ENCODE measurements at regions not wholly inside any gene's neighbourhood (a gene's known extent, or its start where the extent isn't known, plus 50 kb on each side); places are given as distances from the start of the nearest gene placed in this dataset.

- peak; percentile 66 for DNase-seq
These were observed 156.2 kb downstream of the MELK start for GRCh38 chr9:36728651-36729520.

- no peak for DNase-seq
These were observed 157.2 kb downstream of the MELK start for GRCh38 chr9:36729906-36730305.

DNA sequence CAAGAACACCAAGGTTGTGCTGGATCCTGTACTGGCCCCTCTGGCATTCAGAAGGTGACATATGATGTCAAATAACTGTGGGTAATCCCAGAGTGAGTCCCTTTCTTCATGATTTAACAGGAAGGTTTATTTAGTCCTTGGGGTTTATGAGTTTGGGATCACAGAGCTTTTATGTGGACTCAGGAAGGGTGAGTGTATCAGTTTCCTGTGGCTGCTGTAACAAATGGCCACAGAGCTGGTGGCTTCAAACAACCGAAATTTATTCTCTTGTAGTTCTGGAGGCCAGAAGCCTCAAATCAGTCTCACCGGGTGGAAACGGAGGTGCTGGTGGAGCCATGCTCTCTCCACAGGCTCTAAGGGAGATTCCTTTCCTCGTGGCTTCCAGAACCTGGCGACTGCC lies 157.7 kb downstream of the MELK start:
- DNase-seq = no peak

DNA sequence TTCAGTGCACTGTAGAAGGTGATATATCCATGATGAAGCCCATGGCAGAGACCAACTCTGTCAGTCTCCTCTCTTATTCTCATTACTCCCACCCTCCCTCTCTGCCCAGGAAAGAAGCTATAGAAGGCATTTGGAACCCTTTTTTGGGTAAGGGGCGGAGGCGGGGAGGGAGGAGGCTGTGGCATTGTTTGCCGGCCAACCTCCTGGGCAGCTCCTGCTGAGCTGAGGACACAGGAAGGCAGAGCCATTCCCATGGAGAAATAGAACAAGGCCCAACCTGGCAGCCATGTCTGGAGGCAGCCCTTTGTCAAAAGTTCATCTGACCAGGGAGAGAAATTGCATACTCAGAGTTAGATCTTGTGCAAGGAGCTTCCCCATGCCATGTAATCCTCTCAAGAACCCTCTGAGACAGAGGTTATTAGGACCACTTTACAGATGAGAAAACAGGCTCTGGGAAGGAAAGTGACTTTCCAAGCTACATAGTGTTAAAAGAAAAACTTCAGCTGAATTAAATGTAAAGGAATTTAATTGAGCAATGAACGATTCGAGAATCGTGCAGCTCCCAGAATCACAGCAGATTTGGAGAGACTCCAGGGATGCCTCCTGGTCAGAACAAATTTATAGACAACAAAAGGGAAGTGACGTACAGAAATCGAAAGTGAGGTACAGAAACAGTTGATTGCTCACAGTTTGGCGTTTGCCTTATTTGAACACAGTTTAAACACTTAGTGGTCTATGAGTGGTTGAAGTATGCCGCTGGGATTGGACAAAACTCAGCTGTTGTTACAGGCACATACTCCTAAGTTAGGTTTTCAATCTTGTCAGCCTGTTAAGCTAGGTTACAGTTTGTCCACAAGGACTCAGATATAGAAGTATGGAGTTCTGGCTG lies 158.6 kb downstream of the MELK start:
- no peak for DNase-seq

DNA sequence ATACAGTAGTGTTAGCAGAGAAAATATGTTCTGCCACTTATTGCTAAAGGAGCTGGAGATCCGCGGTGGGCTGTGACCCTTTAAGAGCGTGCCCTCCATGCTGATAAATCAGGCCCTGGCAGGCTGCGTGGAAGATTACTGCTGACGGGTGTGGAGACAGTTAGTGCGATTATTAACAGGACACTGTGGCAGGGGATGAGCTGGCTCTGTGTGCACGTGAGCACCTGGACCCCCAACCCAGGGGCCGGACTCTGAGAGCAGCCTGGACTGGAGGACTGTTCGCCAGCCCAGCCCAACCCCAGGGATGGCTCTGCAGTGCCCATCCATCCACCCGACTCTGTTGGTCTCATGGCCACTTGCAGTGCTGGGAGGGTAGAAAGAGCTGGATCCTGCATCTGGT lies 162.0 kb downstream of the MELK start:
- DNase-seq = no peak

- DNase-seq = no peak
These were observed 164.0 kb downstream of the MELK start for GRCh38 chr9:36736648-36737047.

DNA sequence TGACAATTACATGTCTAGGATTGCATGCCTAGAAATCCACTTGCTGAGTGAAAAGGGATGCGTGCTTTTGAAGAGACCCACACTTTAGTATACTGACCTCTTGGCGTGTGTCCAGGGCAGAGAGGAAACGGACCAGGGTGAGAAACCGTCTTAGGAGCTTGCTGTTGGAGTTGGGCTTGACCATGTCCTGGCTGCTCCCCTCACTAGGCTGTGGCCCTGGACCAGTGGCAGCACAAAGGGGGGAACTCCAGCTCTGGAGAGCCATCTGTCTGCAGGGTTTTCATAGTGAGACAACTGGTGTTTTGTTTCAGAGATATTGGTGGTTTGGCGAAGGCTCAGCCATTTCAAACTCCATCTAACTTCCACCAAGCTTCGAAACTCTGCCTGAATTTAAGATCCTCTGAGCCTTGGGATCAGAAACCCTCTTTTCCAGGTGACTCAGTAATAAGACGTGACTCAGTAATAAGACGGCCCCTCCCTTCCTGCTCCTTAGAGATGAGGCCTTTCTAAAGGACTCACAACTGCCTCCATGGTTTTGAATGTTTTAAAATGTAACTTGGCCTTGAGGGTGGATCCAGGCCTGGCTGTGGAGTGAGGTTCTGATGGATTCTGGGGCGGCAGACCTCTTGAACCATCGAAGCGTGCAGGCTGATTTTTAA lies 165.8 kb downstream of the MELK start:
- no peak for DNase-seq

DNA sequence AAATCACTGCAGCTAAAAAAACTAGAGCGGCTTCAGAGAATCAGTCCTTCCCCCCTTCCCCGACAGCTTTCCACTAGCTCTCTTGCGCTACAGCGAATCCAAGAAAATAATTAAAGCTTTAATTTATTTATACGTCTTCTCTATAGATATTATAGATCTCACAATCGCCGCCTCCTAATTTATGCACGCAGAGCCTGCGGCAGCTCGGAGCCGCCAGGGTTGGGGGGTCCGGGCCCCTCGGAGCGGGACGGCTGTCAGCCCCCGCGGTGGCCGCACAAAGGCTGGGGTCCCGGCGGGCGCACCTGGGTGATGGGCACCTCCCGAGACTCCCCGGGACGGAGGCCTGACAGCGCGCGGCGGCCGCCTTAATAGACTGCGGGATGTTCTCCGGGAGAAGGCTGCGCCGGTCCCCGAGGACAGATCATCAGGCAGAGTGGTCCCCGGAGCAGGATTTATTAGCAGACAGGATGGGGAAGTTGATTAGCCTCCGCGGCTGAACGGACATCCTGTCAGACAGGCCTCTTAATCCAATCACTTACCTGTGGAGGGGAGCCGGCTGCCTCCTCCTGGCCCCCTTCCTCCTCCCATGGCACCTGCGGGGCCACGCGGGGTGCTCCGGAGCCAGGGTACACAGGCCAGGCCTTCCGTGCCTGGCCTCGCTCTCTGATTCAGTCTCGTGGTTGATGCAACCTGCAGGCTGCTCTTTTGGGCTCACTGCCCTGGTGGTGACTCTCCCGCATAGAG lies 166.8 kb downstream of the MELK start:
- no peak for DNase-seq

GRCh38 chr9:36742264-36742663 lies 169.6 kb downstream of the MELK start:
- no peak for DNase-seq

DNA sequence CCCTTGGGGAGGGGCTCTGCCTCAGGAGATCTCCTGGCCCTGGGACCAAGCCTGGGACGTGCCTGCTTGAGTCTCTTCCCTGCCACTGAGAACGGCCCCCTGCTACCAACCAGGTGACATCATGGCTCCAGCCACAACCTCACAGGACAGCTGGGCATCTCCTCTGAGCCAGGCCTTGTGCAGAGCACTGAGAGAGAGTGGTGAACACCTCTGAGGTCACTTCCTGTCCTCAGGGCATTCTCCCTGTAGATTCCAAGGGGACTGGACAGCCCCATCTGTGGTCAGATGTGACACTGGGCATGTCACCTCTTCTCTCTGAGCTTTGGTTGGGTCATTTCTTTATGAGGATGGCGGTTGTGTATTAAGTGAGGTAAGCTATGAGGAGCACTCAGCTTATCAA lies 172.0 kb downstream of the MELK start:
- DNase-seq = no peak

- no peak for DNase-seq
These were observed 173.3 kb downstream of the MELK start for GRCh38 chr9:36745977-36746376.

- no peak for DNase-seq
These were observed 173.7 kb downstream of the MELK start for GRCh38 chr9:36746415-36746814.

DNA sequence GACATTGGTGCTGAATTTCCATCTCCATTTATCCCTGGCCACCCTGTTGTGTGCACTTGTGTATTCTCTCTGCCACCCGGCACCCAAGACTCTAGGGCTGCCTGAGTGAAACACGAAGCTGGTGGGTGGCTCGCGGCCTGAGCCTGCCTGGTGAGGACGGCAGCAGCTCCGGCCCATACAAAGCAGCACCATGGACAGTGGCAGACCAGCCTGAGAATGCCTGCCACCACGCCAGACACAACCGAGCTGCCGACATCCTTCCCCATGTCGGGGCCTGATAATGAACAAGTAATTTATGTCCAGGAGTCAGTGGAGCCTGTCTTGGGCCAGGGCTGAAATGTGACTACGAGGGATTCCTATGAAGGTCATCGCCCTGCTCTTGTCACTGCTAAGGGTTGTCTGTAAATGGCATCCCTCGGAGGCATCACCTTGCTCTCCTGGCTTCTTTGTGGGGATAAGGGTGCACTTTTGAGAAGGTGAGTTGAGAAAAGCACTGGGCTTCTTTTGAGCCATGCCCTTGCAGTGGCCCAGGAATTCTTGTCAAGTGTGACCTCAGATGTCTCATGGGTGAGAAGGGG lies 175.7 kb downstream of the MELK start:
- DNase-seq = peak; percentile 4

DNA sequence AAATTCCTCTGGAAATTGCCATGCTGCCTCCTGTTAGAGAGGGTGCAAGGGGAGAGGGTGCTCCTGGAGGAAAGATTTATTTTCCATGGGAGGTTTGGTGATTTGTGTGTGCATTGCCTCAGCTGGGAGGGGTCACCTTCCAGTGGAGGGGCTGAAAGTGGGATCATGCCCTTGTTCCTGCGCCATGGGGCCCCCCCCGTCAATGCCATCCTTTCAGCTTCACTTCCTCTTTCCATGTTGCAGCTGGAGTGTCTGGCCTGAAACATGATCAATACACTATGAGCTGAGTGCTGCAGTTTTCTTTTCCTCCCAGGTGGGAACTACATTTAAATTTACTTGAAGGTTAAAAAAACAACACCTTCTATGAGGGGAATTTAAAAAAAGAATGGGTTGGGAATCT lies 176.8 kb downstream of the MELK start:
- DNase-seq = no peak

DNA sequence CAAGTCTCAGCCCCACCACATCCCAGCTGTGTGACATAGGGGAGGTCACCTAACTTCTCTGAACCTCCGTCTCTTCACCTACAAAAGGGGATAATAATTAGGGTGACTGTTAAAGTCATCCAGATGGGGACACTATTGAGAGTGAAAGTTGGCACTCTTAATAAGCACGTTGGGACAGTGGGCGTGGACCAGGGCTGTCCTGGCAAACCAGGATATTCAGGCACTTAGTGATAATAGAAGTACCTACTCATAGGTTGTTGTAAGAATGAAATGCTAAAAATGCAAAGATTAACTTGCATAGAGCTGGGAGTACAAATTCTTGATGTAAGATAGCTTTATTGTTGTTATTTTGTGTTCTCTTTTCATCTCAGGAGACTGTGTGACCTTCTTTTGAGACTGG lies 177.9 kb downstream of the MELK start:
- no peak for DNase-seq

DNA sequence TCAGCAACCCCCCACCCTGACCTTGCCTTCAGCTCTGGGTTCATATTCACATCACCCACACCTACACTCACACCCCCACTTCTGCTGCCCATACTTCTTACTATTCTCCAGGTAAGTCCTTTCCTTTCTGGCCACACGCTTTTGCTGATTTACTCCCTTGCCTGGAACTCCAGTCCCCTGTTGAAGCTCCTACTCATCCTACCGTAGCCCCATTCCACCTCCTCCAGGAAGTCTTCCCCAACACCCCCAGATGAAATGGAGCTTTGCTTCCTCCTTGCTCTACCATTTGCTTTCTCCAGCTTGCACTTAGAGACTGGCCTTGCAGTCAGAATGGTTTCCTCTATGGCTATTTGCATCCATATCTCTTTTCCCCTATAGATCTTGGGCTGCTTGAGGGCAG lies 182.3 kb downstream of the MELK start:
- DNase-seq = no peak

- DNase-seq = no peak
These were observed 186.4 kb downstream of the MELK start for GRCh38 chr9:36759141-36759540.

DNA sequence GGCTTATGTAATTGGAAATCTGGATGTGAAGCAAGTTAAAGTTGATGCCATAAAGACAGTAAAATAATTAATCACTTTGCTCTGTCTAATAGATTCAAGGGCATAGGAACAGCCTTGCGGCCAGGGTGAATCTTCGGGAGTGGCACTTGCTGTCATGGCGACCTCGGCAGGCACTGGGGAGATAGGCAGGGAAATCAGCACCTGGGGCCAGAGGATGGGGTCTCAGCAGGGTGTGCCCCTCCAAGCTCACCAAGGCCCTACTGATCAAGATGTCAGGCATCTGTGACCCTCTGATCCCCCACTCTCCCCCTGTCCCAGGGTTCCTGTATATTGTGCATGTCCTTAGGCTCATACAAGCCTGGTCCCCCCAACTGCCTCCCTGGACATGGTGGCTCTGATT lies 187.3 kb downstream of the MELK start:
- DNase-seq = no peak

GRCh38 chr9:36760667-36761420 lies 188.1 kb downstream of the MELK start:
- no peak for DNase-seq

DNA sequence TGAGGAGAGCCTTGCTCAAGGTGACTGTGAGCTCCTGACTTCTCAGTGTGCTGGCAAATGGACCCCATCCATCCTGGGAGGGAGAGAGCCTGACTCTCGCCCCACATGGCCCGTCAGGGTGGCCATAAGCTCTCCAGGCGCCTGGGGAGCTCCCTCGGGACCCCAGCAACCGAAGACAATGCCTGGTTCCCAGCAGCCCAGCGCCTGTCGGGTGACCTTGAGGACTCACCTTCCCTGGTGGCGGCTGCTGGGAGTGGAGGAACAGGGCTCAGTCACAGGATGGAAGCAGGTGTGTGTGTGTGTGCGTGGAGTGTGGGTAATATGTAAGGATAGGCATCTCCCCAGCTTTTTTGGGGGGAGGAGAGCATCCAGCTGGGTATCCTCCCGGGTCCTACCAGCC lies 190.3 kb downstream of the MELK start:
- DNase-seq = no peak

DNA sequence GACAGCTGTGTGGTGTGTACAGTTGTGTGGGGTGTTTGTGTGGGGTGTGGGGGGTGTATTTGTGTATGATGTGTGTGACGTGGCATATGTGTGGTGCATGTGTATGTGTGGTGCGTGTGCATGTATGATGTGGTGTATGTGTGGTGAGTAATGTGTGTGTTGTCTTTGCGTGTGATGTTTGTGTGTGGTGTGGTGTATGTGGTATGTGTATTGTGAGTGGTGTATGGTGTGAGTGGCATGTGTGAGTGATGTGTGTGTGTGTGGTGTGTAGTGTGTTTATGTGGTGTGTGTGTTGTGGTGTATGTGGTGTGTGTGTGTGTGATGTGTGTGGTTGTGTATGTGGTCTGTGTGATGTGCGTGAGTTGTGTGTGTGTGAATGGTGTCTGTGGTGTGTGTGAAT lies 191.1 kb downstream of the MELK start:
- DNase-seq = no peak

All from CD4-positive, alpha-beta T cell treated with Interleukin-6 for 4 hours (primary cell).